ENCODE measurements at regions not wholly inside any gene's neighbourhood (a gene's known extent, or its start where the extent isn't known, plus 50 kb on each side); places are given as distances from the start of the nearest gene placed in this dataset.

DNA sequence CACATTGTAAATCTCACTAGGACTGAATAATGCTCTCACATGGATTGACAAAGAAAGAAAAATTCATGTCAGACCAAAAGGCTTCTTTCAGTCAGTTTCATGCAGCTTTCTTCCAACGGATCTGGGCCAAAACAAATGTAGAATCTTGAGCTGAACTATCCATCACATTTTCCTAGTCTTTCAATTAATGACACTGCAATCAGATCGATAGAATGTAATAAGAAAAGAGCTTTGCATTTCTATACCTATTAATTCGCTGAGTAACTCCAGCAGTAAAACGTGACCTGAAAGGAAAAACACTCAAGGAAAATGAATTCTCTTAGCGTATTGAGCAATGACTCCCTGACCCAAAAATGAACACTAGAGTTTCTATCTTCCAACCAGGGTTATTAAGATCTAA is 194.8 kb upstream of the BLID start (continued):
- TF ChIP-seq, protein P1, sequence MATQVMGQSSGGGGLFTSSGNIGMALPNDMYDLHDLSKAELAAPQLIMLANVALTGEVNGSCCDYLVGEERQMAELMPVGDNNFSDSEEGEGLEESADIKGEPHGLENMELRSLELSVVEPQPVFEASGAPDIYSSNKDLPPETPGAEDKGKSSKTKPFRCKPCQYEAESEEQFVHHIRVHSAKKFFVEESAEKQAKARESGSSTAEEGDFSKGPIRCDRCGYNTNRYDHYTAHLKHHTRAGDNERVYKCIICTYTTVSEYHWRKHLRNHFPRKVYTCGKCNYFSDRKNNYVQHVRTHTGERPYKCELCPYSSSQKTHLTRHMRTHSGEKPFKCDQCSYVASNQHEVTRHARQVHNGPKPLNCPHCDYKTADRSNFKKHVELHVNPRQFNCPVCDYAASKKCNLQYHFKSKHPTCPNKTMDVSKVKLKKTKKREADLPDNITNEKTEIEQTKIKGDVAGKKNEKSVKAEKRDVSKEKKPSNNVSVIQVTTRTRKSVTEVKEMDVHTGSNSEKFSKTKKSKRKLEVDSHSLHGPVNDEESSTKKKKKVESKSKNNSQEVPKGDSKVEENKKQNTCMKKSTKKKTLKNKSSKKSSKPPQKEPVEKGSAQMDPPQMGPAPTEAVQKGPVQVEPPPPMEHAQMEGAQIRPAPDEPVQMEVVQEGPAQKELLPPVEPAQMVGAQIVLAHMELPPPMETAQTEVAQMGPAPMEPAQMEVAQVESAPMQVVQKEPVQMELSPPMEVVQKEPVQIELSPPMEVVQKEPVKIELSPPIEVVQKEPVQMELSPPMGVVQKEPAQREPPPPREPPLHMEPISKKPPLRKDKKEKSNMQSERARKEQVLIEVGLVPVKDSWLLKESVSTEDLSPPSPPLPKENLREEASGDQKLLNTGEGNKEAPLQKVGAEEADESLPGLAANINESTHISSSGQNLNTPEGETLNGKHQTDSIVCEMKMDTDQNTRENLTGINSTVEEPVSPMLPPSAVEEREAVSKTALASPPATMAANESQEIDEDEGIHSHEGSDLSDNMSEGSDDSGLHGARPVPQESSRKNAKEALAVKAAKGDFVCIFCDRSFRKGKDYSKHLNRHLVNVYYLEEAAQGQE (IDR thresholded peaks at IDR 0.05; ENCODE audit: low read depth): no peak
- no peak for TF ChIP-seq POLR2AphosphoS5 (IDR thresholded peaks at IDR 0.05; ENCODE audit: low read depth, low read length)
- no peak for TF ChIP-seq CBX3 (IDR thresholded peaks at IDR 0.05; ENCODE audit: low read depth)
- no peak for TF ChIP-seq EZH2 (IDR thresholded peaks at IDR 0.05)
- TF ChIP-seq SP1 (IDR thresholded peaks at IDR 0.05; ENCODE audit: low read depth): no peak

DNA sequence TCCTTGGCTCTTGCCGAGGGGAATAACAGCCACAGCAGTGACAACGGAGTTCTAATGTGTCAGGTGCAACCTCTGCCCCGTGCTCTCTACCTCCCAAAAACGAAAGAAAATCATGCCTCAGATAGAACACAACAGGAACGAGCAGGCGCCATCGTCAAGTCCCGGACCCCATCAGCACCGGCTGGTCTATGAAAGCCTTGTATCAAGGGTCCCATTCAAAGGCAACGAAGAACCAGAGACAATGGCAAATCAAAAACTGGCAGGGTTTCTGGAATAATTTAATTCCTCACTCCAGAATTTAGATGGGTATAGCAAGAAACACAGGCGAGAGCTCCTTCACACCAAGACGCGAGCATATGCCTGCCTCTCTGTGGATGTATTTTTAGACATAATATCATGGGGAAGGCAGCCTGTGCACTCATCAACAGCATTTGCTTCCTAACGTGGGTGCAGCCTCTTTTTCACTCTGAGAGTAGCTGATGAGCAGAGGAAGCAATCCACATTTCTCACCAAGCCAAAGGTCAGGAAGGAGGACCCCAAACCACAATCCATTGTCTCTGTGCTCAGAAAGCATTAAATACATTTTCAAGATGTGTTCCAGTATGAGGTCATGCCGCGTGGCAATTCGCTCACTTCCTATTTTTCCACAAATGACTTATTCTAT is 193.4 kb upstream of the BLID start:
- Histone ChIP-seq H3K27me3 (ENCODE audit: insufficient read depth, low read length) (peaks cover 15% of the 10 kb centered on the region; the same call in 1 of the 2 replicates), H3K27ac (ENCODE audit: low read depth, low read length) (no peak overlapping the region), H3K9ac (ENCODE audit: low read length) (no peak overlapping the region), H4K20me1 (ENCODE audit: insufficient read depth) (no peaks in the 10 kb centered on the region), H3K79me2 (ENCODE audit: insufficient read depth, low read length) (no peaks in the 10 kb centered on the region), H3K9me2 (ENCODE audit: insufficient read depth) (no peaks in the 10 kb centered on the region), H3K4me1 (ENCODE audit: control insufficient read depth in 1 of 2, insufficient read depth in 2 of 2, low read length in 2 of 2) (no peaks in the 10 kb centered on the region), H3K4me2 (ENCODE audit: low read length) (no peak overlapping the region), H3K9me3 (ENCODE audit: control insufficient read depth in 1 of 2, insufficient read depth in 1 of 2, low read depth in 1 of 2, low read length in 2 of 2) (no peaks in the 10 kb centered on the region), H3K36me3 (ENCODE audit: control insufficient read depth in 1 of 2, insufficient read depth in 2 of 2, low read length in 2 of 2) (no peaks in the 10 kb centered on the region), H3K4me3 (replicated peaks in 1 of 2; ENCODE audit: low read depth in 1 of 2, low read length in 2 of 2) (no peak overlapping the region), H2AFZ (ENCODE audit: low read depth, low read length, poor library complexity, severe bottlenecking) (no peak overlapping the region)
- ChIA-PET RAD21 (ENCODE audit: low non-redundant PET in 1 of 2, low total read pairs in 2 of 2, uncharacterized antibody in 2 of 2, unreplicated experiment in 2 of 2) (no interaction called here), CTCF (no interaction called here), POLR2A (no interaction called here)
- intact Hi-C loops (cut with micrococcal nuclease): no loop called here
- BruUV-seq (replicated peaks): no TSS peak
- DNase-seq (ENCODE audit: low read depth, low spot score) (no peak), ATAC-seq (no peak)
- TF ChIP-seq ZNF274 (IDR thresholded peaks at IDR 0.05; ENCODE audit: low read depth, low read length) (no peak), EGR1 (IDR thresholded peaks at IDR 0.05; ENCODE audit: low read depth) (no peak), RAD21 (IDR thresholded peaks at IDR 0.05; ENCODE audit: low read depth) (no peak), FOSL1 (IDR thresholded peaks at IDR 0.05; ENCODE audit: low read depth) (no peak), ELF1 (IDR thresholded peaks at IDR 0.05; ENCODE audit: borderline replicate concordance, low read depth) (no peak), EZH2 (IDR thresholded peaks at IDR 0.05) (no peak), YY1 (IDR thresholded peaks at IDR 0.05; ENCODE audit: extremely low read depth, insufficient replicate concordance, low read depth, low read length) (no peak), SIN3A (IDR thresholded peaks at IDR 0.05; ENCODE audit: low read depth) (no peak), POLR2AphosphoS5 (IDR thresholded peaks at IDR 0.05; ENCODE audit: low read depth, low read length) (no peak)
- TF ChIP-seq, protein P1 (IDR thresholded peaks at IDR 0.05; ENCODE audit: low read depth): no peak
- TF ChIP-seq, protein P2, sequence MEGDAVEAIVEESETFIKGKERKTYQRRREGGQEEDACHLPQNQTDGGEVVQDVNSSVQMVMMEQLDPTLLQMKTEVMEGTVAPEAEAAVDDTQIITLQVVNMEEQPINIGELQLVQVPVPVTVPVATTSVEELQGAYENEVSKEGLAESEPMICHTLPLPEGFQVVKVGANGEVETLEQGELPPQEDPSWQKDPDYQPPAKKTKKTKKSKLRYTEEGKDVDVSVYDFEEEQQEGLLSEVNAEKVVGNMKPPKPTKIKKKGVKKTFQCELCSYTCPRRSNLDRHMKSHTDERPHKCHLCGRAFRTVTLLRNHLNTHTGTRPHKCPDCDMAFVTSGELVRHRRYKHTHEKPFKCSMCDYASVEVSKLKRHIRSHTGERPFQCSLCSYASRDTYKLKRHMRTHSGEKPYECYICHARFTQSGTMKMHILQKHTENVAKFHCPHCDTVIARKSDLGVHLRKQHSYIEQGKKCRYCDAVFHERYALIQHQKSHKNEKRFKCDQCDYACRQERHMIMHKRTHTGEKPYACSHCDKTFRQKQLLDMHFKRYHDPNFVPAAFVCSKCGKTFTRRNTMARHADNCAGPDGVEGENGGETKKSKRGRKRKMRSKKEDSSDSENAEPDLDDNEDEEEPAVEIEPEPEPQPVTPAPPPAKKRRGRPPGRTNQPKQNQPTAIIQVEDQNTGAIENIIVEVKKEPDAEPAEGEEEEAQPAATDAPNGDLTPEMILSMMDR (IDR thresholded peaks at IDR 0.05 in 2 of 3, conservative IDR thresholded peaks at IDR 0.05 in 1 of 3; ENCODE audit: borderline replicate concordance in 1 of 3, insufficient read depth in 1 of 3, low read depth in 2 of 3, low read length in 2 of 3): no peak

Measured in HCT116 (cell line).